MCF 10A (cell line): ENCODE measurements at regions not wholly inside any gene's neighbourhood (a gene's known extent, or its start where the extent isn't known, plus 50 kb on each side); places are given as distances from the start of the nearest gene placed in this dataset.

Experiments
- BruUV-seq: library from RNA; stranded (reverse); fragments of 400-500 nt; replicated peaks from 2 replicates; lab custom pipeline; 2021; lab: Mats Ljungman, UMichigan
- CTCF ChIA-PET: fragments of 300-600 bp; sonication (Branson Sonifier 250); formaldehyde crosslinking; extraction: SDS; loops from one replicate; lab custom pipeline; 2021; ENCODE audit warnings: antibody characterized with exemption, inconsistent platforms; lab: Yijun Ruan, JAX
- POLR2A ChIA-PET: fragments of 300-600, 350-650 bp; sonication (Branson Sonifier 250); formaldehyde crosslinking; extraction: SDS; loops from one replicate; lab custom pipeline; 2020; ENCODE audit warnings: antibody characterized with exemption, inconsistent platforms; lab: Yijun Ruan, JAX
- DNase-seq: peaks from one replicate; pipeline ENCODE4 v3.0.0-alpha.2; 2018; ENCODE audit not compliant: unreplicated experiment
- H3K27ac Mint-ChIP-seq: one replicate; pipeline ENCODE4 v1.8.0; 2022; ENCODE audit warnings: mild to moderate bottlenecking, low read depth, mixed read lengths; ENCODE audit not compliant: unreplicated experiment
- H3K27me3 Mint-ChIP-seq: one replicate; pipeline ENCODE4 v1.8.0; 2022; ENCODE audit warnings: mixed read lengths; ENCODE audit not compliant: insufficient read depth, unreplicated experiment
- H3K36me3 Mint-ChIP-seq: one replicate; pipeline ENCODE4 v1.8.0; 2022; ENCODE audit warnings: mild to moderate bottlenecking, moderate library complexity, mixed read lengths; ENCODE audit not compliant: insufficient read depth, unreplicated experiment
- H3K4me1 Mint-ChIP-seq: one replicate; pipeline ENCODE4 v1.8.0; 2022; ENCODE audit warnings: mixed read lengths; ENCODE audit not compliant: insufficient read depth, unreplicated experiment
- H3K4me3 Mint-ChIP-seq: one replicate; pipeline ENCODE4 v1.8.0; 2022; ENCODE audit warnings: mild to moderate bottlenecking, moderate library complexity, mixed read lengths; ENCODE audit not compliant: unreplicated experiment
- H3K9me3 Mint-ChIP-seq: one replicate; pipeline ENCODE4 v1.8.0; 2022; ENCODE audit warnings: mixed read lengths; ENCODE audit not compliant: unreplicated experiment
- CTCF ChIP-seq: fragments of 200-600 bp; IDR thresholded peaks from one replicate; pipeline ENCODE4 v1.8.0; 2022; ENCODE audit warnings: antibody characterized with exemption, mild to moderate bottlenecking; ENCODE audit not compliant: unreplicated experiment
- intact Hi-C: fragments of 100-400 bp; cut with micrococcal nuclease; formaldehyde crosslinking; loops from 2 replicates; pipeline ENCODE4 v1.14.1; 2022

DNA sequence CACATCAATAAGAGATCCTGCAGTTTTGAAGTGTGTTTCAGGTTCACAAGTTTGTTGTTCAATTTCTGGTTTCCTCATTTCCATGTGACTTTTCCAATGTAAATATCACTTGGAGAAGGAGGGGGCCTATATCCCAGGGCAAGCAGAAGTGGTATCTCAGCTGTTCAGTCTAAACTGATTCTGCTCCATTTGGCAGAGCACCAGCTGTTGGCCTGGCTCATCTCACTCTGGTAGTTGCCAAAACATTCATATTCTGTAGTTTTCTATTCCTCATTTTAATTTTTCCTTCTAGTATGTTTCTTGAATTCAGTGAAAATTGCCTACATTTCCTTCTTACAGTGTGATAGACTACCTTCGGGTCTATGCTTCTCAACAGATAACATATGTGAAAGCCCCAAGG, 101.8 kb upstream of the TAC1 start:
- no peaks in the 10 kb centered on the region for H3K4me1 Mint-ChIP-seq
- ChIA-PET CTCF (interaction anchor here (0.6 kb wide), 1 partner anchor 48 kb away, joined by 4 read pairs; no protein-coding TSS in a partner anchor), POLR2A (interaction anchor here (0.7 kb wide), 1 partner anchor 1571 kb away, joined by 3 read pairs; no protein-coding TSS in a partner anchor)
- H3K27me3 Mint-ChIP-seq, result peaks cover 75% of the 10 kb centered on the region
- no peak for TF ChIP-seq CTCF
- no peaks in the 10 kb centered on the region for H3K36me3 Mint-ChIP-seq
- no peaks in the 10 kb centered on the region for H3K9me3 Mint-ChIP-seq
- intact Hi-C loops, result no loop called here
- BruUV-seq, result no TSS peak
- DNase-seq, result no peak
- no peak overlapping the region for H3K27ac Mint-ChIP-seq
- no peak overlapping the region for H3K4me3 Mint-ChIP-seq

DNA sequence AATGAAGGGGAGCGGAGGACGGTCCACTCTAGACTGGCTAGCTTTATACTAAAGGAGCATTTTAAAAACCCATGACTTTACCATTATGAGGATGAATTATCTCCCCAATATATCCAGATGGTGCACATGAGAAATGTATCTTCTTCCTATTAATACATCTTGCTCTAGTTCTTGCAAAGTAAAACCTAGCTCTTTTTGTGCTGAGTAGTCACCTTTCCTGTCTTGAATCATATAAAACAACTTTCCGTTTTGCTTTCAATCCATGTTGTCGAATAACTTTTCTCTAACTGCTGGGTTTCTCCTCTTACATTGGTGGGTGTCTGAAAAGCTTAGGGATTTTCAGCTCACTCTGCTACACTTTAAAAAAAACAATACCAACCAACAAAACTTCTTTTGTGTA, 96.3 kb upstream of the TAC1 start:
- Mint-ChIP-seq H3K9me3 (no peaks in the 10 kb centered on the region), H3K4me3 (no peak overlapping the region), H3K36me3 (no peaks in the 10 kb centered on the region), H3K27ac (no peak overlapping the region), H3K4me1 (no peaks in the 10 kb centered on the region), H3K27me3 (peaks cover 55% of the 10 kb centered on the region)
- CTCF ChIA-PET, result interaction anchor here (0.6 kb wide), 1 partner anchor 322 kb away, joined by 3 read pairs; no protein-coding TSS in a partner anchor
- no peak for TF ChIP-seq CTCF
- BruUV-seq, result no TSS peak
- POLR2A ChIA-PET, result interaction anchor here (0.7 kb wide), 1 partner anchor 17 kb away, joined by 3 read pairs; no protein-coding TSS in a partner anchor
- intact Hi-C loops, result no loop called here
- no peak for DNase-seq

GRCh38 chr7:97639036-97639435, 92.8 kb upstream of the TAC1 start:
- POLR2A ChIA-PET, result no interaction called here
- TF ChIP-seq CTCF, result no peak
- Mint-ChIP-seq H3K4me3 (no peak overlapping the region), H3K27ac (no peak overlapping the region), H3K4me1 (no peaks in the 10 kb centered on the region), H3K27me3 (peaks cover 35% of the 10 kb centered on the region), H3K36me3 (no peaks in the 10 kb centered on the region), H3K9me3 (no peaks in the 10 kb centered on the region)
- intact Hi-C loops, result no loop called here
- no TSS peak for BruUV-seq
- peak; percentile 33 for DNase-seq
- CTCF ChIA-PET, result no interaction called here

DNA sequence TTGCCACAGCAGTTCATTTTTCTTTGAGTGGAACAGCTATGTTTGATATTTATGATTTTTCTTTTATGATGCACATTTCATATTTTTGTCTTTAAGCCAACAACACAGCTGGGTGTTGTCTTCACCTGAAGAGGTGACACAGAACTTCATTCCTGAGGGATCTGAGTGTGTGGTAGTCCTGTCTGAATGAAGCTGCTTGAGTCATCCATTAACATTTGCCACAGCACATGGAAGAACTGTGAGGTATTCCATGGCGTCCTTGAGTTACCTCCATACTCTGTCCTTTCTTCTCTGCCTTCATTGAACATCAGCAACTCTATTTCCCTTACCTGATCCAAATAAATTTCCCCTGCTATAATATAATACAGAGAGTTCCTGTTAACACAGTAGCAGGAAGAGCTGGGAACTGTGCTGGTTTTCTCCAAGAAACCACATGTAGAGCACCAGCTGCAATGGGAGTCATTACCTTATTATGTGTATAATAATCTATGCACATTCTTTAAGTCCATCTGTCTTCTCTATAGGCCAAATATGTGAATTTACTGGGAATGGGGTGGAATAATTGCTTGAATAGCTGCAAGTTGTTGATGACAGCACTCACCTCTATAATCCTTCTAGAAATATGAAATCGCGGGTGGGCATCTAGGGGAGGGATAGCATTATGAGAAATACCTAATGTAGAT, 72.4 kb upstream of the TAC1 start:
- Mint-ChIP-seq H3K36me3 (no peaks in the 10 kb centered on the region), H3K4me3 (no peak overlapping the region), H3K9me3 (no peaks in the 10 kb centered on the region), H3K4me1 (no peaks in the 10 kb centered on the region), H3K27me3 (peaks cover 57% of the 10 kb centered on the region), H3K27ac (no peak overlapping the region)
- BruUV-seq, result no TSS peak
- POLR2A ChIA-PET, result interaction anchor here (0.7 kb wide), 1 partner anchor 14 kb away, joined by 3 read pairs; no protein-coding TSS in a partner anchor
- TF ChIP-seq CTCF, result no peak
- intact Hi-C loops, result no loop called here
- no peak for DNase-seq
- CTCF ChIA-PET, result no interaction called here
